Erythroblast (primary cell): ENCODE measurements at regions not wholly inside any gene's neighbourhood (a gene's known extent, or its start where the extent isn't known, plus 50 kb on each side); places are given as distances from the start of the nearest gene placed in this dataset.

Experiments used
- GATA1 ChIP-seq: IDR thresholded peaks from 2 replicates; pipeline ENCODE4 v1.6.1; 2011; ENCODE audit warnings: low read depth, mild to moderate bottlenecking, control low read depth, low read length, moderate library complexity
- POLR2A ChIP-seq: IDR thresholded peaks from 2 replicates; pipeline ENCODE4 v1.6.1; 2011; ENCODE audit warnings: mild to moderate bottlenecking, low read length

DNA sequence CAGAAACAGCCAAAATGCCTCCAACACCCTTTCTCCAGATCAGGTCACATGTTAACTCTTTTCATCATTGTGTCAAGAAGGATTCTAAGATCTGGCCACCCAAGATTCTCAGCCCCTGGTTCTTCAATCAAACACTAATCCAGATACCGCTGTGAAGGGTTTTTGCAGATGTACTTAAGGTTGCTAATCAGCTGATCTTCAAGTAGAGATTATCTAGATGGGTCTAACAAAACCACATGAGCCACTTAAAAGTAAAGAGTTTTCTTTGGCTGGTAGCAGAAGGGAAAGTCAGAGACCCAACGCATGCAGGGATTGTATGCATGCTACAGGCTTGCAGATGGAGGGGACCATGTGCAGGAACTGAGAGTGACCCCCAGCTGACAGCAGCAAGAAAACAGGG, 267.9 kb downstream of the CDK5RAP2 start:
- no peak for TF ChIP-seq POLR2A
- no peak for TF ChIP-seq GATA1
